MM.1S (cell line): ENCODE measurements at regions not wholly inside any gene's neighbourhood (a gene's known extent, or its start where the extent isn't known, plus 50 kb on each side); places are given as distances from the start of the nearest gene placed in this dataset.
"Not testable (repeated sequence)": the region's sequence is repeated elsewhere in the genome, so short reads cannot be mapped to it uniquely, and the experiment has no call there.

Experiments
- DNase-seq: peaks from one replicate; pipeline ENCODE4 v3.0.0-alpha.2; 2015
- H2AFZ ChIP-seq: fragments of 300-600 bp; sonication (generic); 2 replicates; pipeline ENCODE4 v1.6.0; 2016; ENCODE audit warnings: antibody characterized with exemption, low read length
- H3F3A ChIP-seq: fragments of 300-600 bp; sonication (generic); 2 replicates; pipeline ENCODE4 v1.6.1; 2016; ENCODE audit warnings: mild to moderate bottlenecking, antibody characterized with exemption, low read length, moderate library complexity, mixed read lengths; ENCODE audit not compliant: insufficient read depth
- H3K27ac ChIP-seq: fragments of 300-600 bp; sonication (generic); 2 replicates; pipeline ENCODE4 v1.5.1; 2016; ENCODE audit warnings: mild to moderate bottlenecking, low read length
- H3K27me3 ChIP-seq: fragments of 300-600 bp; sonication (generic); replicated peaks from 2 replicates; pipeline ENCODE4 v1.6.0; 2016; ENCODE audit warnings: low read length; ENCODE audit not compliant: insufficient read depth
- H3K36me3 ChIP-seq: fragments of 300-600 bp; sonication (generic); replicated peaks from 2 replicates; pipeline ENCODE4 v1.6.1; 2016; ENCODE audit warnings: mild to moderate bottlenecking, low read length, mixed read lengths; ENCODE audit not compliant: insufficient read depth
- H3K4me1 ChIP-seq: fragments of 300-600 bp; sonication (generic); 2 replicates; pipeline ENCODE4 v1.6.1; 2016; ENCODE audit warnings: low read length, mixed read lengths
- H3K4me2 ChIP-seq: fragments of 300-600 bp; sonication (generic); 2 replicates; pipeline ENCODE4 v1.6.0; 2016; ENCODE audit warnings: low read depth, low read length
- H3K4me3 ChIP-seq: fragments of 300-600 bp; sonication (generic); 2 replicates; pipeline ENCODE4 v1.5.1; 2016; ENCODE audit warnings: low read length, mixed read lengths
- H3K79me2 ChIP-seq: fragments of 300-600 bp; sonication (generic); 2 replicates; pipeline ENCODE4 v1.6.1; 2016; ENCODE audit warnings: mixed run types, low read length, mixed read lengths
- H3K9ac ChIP-seq: fragments of 300-600 bp; sonication (generic); 2 replicates; pipeline ENCODE4 v1.6.1; 2016; ENCODE audit warnings: low read length, mixed read lengths
- H3K9me2 ChIP-seq: fragments of 300-600 bp; sonication (generic); replicated peaks from 2 replicates; pipeline ENCODE4 v1.6.1; 2016; ENCODE audit warnings: mild to moderate bottlenecking, low read length, mixed read lengths; ENCODE audit not compliant: insufficient read depth
- H3K9me3 ChIP-seq: fragments of 300-600 bp; sonication (generic); replicated peaks from 2 replicates; pipeline ENCODE4 v1.6.1; 2016; ENCODE audit warnings: mild to moderate bottlenecking, low read length, mixed read lengths; ENCODE audit not compliant: insufficient read depth
- H4K20me1 ChIP-seq: fragments of 300-600 bp; sonication (generic); 2 replicates; pipeline ENCODE4 v1.6.1; 2016; ENCODE audit warnings: mild to moderate bottlenecking, low read length, moderate library complexity, mixed read lengths; ENCODE audit not compliant: insufficient read depth
- EZH2 ChIP-seq: fragments of 300-600 bp; sonication (generic); optimal IDR thresholded peaks from 2 replicates; pipeline ENCODE3; 2017; ENCODE audit warnings: low read depth, mild to moderate bottlenecking, antibody characterized with exemption, low read length, mixed read lengths
- EZH2phosphoT487 ChIP-seq: fragments of 300-600 bp; sonication (generic); IDR thresholded peaks from 2 replicates; pipeline ENCODE4 v1.6.1; 2018; ENCODE audit warnings: antibody characterized with exemption, low read length
- TF ChIP-seq, protein P1 (sequence below): fragments of 300-600 bp; sonication (generic); IDR thresholded peaks from 2 replicates; pipeline ENCODE4 v1.5.1; 2016; ENCODE audit warnings: antibody characterized with exemption, low read length, mixed read lengths

DNA sequence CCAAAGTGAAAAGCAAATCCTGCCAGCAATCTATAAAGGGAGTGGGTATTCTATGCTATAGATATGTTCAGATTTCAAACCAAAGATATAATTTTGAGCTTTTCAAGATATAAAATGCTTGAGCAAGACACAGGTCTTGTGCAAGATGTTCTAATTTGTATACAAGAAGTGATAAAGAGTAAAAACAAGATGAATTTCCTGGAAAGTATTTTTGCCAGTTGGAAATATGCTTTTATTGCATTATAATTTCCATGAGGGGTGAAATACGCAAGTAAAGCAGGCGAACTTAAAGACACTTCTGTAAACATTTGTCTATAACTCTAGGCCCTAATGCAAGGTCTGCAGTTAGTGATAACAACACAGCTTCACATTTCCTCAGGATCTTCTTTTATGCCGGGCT is 640.5 kb downstream of the TMEM182 start:
- Histone ChIP-seq H3K36me3 (no peaks in the 10 kb centered on the region), H3K4me2 (no peak overlapping the region), H3K9ac (no peak overlapping the region), H3K4me3 (no peak overlapping the region), H3F3A (no peaks in the 10 kb centered on the region), H3K27me3 (no peaks in the 10 kb centered on the region), H3K27ac (no peak overlapping the region), H3K9me3 (no peaks in the 10 kb centered on the region), H4K20me1 (no peaks in the 10 kb centered on the region), H2AFZ (no peak overlapping the region), H3K79me2 (no peaks in the 10 kb centered on the region), H3K9me2 (no peaks in the 10 kb centered on the region), H3K4me1 (no peaks in the 10 kb centered on the region)
- DNase-seq: no peak
- TF ChIP-seq EZH2: no peak
- TF ChIP-seq, protein P1, sequence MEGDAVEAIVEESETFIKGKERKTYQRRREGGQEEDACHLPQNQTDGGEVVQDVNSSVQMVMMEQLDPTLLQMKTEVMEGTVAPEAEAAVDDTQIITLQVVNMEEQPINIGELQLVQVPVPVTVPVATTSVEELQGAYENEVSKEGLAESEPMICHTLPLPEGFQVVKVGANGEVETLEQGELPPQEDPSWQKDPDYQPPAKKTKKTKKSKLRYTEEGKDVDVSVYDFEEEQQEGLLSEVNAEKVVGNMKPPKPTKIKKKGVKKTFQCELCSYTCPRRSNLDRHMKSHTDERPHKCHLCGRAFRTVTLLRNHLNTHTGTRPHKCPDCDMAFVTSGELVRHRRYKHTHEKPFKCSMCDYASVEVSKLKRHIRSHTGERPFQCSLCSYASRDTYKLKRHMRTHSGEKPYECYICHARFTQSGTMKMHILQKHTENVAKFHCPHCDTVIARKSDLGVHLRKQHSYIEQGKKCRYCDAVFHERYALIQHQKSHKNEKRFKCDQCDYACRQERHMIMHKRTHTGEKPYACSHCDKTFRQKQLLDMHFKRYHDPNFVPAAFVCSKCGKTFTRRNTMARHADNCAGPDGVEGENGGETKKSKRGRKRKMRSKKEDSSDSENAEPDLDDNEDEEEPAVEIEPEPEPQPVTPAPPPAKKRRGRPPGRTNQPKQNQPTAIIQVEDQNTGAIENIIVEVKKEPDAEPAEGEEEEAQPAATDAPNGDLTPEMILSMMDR: no peak
- no peak for TF ChIP-seq EZH2phosphoT487

DNA sequence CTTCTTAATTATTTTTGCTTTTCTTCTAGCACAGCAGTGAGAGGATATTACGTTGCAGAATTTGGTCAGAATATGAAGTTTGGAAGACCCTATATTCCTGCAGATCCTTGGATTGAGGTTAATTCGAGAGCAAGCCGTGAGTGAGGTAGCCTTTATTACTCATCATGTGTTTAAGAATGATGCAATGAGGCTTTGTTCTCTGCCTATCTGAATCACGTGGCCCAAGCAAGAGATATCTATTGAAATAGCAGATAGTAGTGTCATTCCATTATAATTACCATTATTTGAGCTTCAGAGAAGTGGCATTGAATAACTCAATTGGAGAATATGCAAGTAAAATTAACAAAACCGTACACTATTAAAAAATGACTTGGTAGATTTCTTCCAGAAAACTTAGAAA is 641.1 kb downstream of the TMEM182 start:
- no peaks in the 10 kb centered on the region for H3K36me3 ChIP-seq
- no peaks in the 10 kb centered on the region for H3K4me1 ChIP-seq
- H3K9me3 ChIP-seq: no peaks in the 10 kb centered on the region
- H3K4me2 ChIP-seq: no peak overlapping the region
- no peak overlapping the region for H3K9ac ChIP-seq
- H2AFZ ChIP-seq: no peak overlapping the region
- H3K27me3 ChIP-seq: no peaks in the 10 kb centered on the region
- no peak overlapping the region for H3K4me3 ChIP-seq
- H3K9me2 ChIP-seq: no peaks in the 10 kb centered on the region
- H3K27ac ChIP-seq: no peak overlapping the region
- no peaks in the 10 kb centered on the region for H3K79me2 ChIP-seq
- no peaks in the 10 kb centered on the region for H3F3A ChIP-seq
- TF ChIP-seq EZH2phosphoT487 (no peak), EZH2 (no peak)
- TF ChIP-seq, protein P1: no peak
- H4K20me1 ChIP-seq: no peaks in the 10 kb centered on the region
- no peak for DNase-seq

DNA sequence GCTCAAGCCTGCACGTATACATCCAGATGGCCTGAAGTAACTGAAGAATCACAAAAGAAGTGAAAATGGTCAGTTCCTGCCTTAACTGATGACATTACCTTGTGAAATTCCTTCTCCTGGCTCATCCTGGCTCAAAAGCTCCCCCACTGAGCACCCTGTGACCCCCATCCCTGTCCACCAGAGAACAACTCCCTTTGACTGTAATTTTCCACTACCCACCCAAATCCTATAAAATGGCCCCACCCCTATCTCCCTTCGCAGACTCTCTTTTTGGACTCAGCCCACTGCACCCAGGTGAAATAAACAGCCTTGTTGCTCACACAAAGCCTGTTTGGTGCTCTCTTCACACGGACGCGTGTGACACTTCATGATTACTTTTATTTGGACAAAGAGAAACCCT is 641.6 kb downstream of the TMEM182 start:
- H3K9me3 ChIP-seq, H3K9me2 ChIP-seq, H4K20me1 ChIP-seq, H3K79me2 ChIP-seq, H3K27me3 ChIP-seq, H3K4me1 ChIP-seq, H3K36me3 ChIP-seq, H3K4me3 ChIP-seq, H3F3A ChIP-seq, DNase-seq, H3K4me2 ChIP-seq, H2AFZ ChIP-seq, H3K9ac ChIP-seq, H3K27ac ChIP-seq: not testable (repeated sequence)

DNA sequence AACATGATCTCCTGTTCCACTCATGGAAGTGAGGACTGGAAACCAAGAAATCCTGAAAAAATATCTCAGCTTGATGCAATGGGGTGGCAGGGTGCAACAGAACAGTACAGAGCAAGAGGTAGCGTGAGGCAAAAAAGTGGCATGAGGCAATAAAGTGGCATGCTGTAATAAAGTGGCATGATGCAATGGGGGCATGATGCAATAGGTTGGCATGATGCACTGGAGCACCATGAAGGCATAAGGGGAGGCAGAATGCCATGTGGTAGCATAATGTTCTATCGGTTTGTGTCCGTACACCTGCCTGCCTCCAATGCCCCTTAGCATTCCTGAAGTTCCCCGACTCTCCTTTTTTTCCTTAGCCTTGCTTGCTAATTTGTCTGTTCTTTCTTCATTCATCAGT is 648.4 kb downstream of the TMEM182 start:
- Histone ChIP-seq H3K9ac (no peak overlapping the region), H3K9me3 (no peaks in the 10 kb centered on the region), H3K36me3 (no peaks in the 10 kb centered on the region), H3K27ac (no peak overlapping the region), H3K27me3 (no peaks in the 10 kb centered on the region), H2AFZ (no peak overlapping the region), H3K4me3 (no peak overlapping the region), H3K79me2 (no peaks in the 10 kb centered on the region), H3F3A (no peaks in the 10 kb centered on the region), H3K9me2 (no peaks in the 10 kb centered on the region), H4K20me1 (no peaks in the 10 kb centered on the region), H3K4me1 (no peaks in the 10 kb centered on the region), H3K4me2 (no peak overlapping the region)
- TF ChIP-seq, protein P1: no peak
- no peak for DNase-seq
